Activated CD8-positive, alpha-beta T cell treated with anti-CD3 and anti-CD28 coated beads, Interleukin-2, amount 10 ng/mL, durations not matched to agents 7 days and 5 days (primary cell): ENCODE measurements at regions not wholly inside any gene's neighbourhood (a gene's known extent, or its start where the extent isn't known, plus 50 kb on each side); places are given as distances from the start of the nearest gene placed in this dataset.
"Not testable (repeated sequence)": the region's sequence is repeated elsewhere in the genome, so short reads cannot be mapped to it uniquely, and the experiment has no call there.

Source experiments
- ATAC-seq: fragments of 150-1000 bp; cut with Tn5 transposase; one replicate; pipeline ENCODE4 v1.10.0; 2021; ENCODE audit warnings: moderate library complexity
- CTCF ChIA-PET: fragments of 350-600 bp; sonication (Branson Sonifier 250); formaldehyde crosslinking; loops from one replicate; lab custom pipeline; 2021; ENCODE audit warnings: antibody characterized with exemption; lab: Charles Lee
- POLR2A ChIA-PET: fragments of 350-600 bp; sonication (Branson Sonifier 250); formaldehyde crosslinking; loops from one replicate; lab custom pipeline; 2021; ENCODE audit warnings: antibody characterized with exemption; lab: Charles Lee
- DNase-seq: peaks from one replicate; pipeline ENCODE4 v3.0.0-alpha.2; 2020
- H3K27ac Mint-ChIP-seq: one replicate; pipeline ENCODE4 v1.8.0; 2021; ENCODE audit warnings: mild to moderate bottlenecking, mixed read lengths
- H3K27me3 Mint-ChIP-seq: one replicate; pipeline ENCODE4 v1.8.0; 2021; ENCODE audit warnings: low read depth, mixed read lengths
- H3K36me3 Mint-ChIP-seq: one replicate; pipeline ENCODE4 v1.8.0; 2021; ENCODE audit warnings: low read depth, mixed read lengths
- H3K4me1 Mint-ChIP-seq: one replicate; pipeline ENCODE4 v1.8.0; 2021; ENCODE audit warnings: low read depth, mixed read lengths
- H3K4me3 Mint-ChIP-seq: one replicate; pipeline ENCODE4 v1.8.0; 2021; ENCODE audit warnings: mild to moderate bottlenecking, mixed read lengths
- H3K9me3 Mint-ChIP-seq: one replicate; pipeline ENCODE4 v1.8.0; 2022; ENCODE audit warnings: mixed read lengths; ENCODE audit not compliant: insufficient read depth

GRCh38 chr15:23853286-23853685 is 166.2 kb upstream of the NDN start:
- H3K27me3 Mint-ChIP-seq = no peaks in the 10 kb centered on the region
- DNase-seq = no peak
- H3K36me3 Mint-ChIP-seq = no peaks in the 10 kb centered on the region
- ATAC-seq = no peak
- no peak overlapping the region for H3K4me3 Mint-ChIP-seq
- H3K27ac Mint-ChIP-seq = no peak overlapping the region
- H3K9me3 Mint-ChIP-seq = no peaks in the 10 kb centered on the region
- no peaks in the 10 kb centered on the region for H3K4me1 Mint-ChIP-seq
- CTCF ChIA-PET = no interaction called here
- POLR2A ChIA-PET = no interaction called here

DNA sequence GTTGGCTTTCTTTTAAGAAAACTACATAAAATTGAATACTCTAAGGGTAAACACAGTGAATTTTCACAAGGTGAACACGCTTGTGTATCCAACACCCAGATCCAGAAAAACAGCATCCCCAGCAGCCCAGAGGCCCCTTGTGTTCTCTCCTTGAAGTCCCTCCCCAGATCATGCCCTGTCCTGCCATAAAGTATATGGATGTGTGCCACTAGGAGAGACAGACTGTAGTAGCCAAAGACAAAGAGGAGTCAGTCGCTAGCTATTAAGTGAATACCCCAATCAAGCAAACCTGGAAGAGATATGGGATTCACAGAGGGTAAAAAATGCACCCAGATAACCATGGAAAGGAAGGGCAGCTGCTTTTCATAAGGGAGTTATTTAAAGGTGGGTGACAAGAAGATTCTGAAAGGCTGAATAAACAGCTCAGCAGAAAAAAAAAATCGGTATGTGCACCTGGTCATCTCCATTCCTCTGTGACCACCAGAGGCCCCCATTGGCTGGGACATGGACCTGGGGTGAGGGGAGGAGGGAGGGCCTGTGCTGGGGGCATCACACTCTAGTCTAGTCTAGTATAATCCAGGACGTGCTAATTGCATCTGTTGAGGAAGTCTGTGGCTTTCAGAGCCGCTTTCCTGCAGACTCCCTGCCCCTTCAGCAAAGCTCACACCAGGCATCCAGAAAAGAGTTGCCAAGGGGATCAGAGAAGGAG is 167.3 kb upstream of the NDN start:
- no peak for DNase-seq
- ChIA-PET POLR2A (no interaction called here), CTCF (no interaction called here)
- Mint-ChIP-seq H3K4me1 (no peaks in the 10 kb centered on the region), H3K36me3 (no peaks in the 10 kb centered on the region), H3K27ac (no peak overlapping the region), H3K4me3 (no peak overlapping the region), H3K9me3 (no peaks in the 10 kb centered on the region), H3K27me3 (no peaks in the 10 kb centered on the region)
- no peak for ATAC-seq

GRCh38 chr15:23854912-23855659 is 168.0 kb upstream of the NDN start:
- CTCF ChIA-PET = no interaction called here
- POLR2A ChIA-PET = no interaction called here
- no peak for ATAC-seq
- H3K9me3 Mint-ChIP-seq = no peaks in the 10 kb centered on the region
- no peak overlapping the region for H3K4me3 Mint-ChIP-seq
- no peaks in the 10 kb centered on the region for H3K4me1 Mint-ChIP-seq
- no peak overlapping the region for H3K27ac Mint-ChIP-seq
- H3K27me3 Mint-ChIP-seq = no peaks in the 10 kb centered on the region
- H3K36me3 Mint-ChIP-seq = no peaks in the 10 kb centered on the region
- DNase-seq = no peak

DNA sequence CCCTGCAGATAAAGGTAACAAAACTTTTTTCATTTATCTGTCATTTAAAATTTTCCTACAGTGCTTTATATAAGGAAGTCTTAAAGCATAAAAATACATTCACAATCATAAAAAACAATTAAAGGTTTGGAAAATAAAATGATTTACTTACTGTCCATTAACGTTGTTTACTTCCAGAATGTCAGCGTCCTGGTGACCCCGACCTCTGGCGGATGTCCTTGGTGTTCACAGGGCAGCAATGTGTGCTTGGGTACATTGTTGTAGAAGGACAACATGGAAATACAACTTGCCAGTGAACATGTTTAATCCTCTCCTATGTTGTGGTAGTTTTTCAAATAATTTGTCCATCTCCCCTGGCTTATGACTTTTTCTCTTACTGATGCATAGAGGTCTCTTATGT is 168.8 kb upstream of the NDN start:
- H3K27me3 Mint-ChIP-seq = no peaks in the 10 kb centered on the region
- CTCF ChIA-PET = no interaction called here
- no peaks in the 10 kb centered on the region for H3K4me1 Mint-ChIP-seq
- H3K9me3 Mint-ChIP-seq = no peaks in the 10 kb centered on the region
- DNase-seq = no peak
- H3K4me3 Mint-ChIP-seq = no peak overlapping the region
- H3K27ac Mint-ChIP-seq = no peak overlapping the region
- H3K36me3 Mint-ChIP-seq = no peaks in the 10 kb centered on the region
- POLR2A ChIA-PET = no interaction called here
- no peak for ATAC-seq

DNA sequence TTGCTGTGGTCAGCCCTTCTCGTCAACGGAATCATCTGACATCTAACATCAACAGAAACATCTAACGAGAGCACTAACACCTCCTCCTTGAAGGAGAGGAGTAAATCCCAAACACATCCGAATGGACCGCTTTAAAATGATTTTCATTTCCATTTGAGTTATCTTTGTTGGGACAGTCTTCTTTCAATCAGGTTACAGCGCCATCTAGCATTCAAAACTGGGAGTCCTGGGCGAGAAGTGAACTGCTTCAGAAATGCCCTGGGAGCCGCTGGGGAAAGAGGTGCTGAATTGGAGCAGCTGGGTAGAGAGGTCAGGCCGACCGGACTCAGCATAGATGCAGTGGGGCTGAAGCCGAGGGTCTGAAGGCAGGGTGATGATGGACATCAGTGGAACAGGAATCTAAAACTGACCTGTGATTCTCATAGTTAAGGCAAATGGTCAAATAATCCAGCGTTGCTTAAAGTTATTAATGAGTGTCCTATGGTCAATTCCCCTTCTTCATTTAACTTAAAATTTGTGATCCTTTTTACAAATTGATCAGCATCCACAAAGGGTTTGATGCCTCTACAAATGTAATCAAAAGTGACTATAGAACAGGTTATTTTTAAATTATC is 170.0 kb upstream of the NDN start:
- POLR2A ChIA-PET = no interaction called here
- no peaks in the 10 kb centered on the region for H3K9me3 Mint-ChIP-seq
- no peak overlapping the region for H3K27ac Mint-ChIP-seq
- no peaks in the 10 kb centered on the region for H3K36me3 Mint-ChIP-seq
- DNase-seq = no peak
- no peak overlapping the region for H3K4me3 Mint-ChIP-seq
- no peaks in the 10 kb centered on the region for H3K27me3 Mint-ChIP-seq
- CTCF ChIA-PET = no interaction called here
- no peaks in the 10 kb centered on the region for H3K4me1 Mint-ChIP-seq
- no peak for ATAC-seq

DNA sequence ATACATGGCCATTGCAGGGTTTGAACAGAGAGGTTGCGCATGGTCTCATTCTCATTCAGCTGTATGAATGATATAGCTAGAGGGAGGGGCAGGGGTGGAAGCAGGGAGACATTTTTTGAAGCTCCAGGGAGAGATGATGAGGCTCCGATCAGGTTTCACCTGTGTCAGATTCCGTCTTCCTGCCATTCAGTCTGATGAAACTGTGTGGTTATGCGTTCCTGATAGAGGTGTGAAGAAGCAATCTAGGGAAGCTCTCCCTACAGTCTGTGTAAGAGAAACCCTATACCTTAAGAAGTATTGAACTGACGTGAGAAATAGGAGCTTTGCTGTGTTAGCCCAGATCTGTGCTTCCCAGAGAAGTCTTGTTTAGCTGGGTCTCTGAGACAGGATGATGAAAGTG is 171.9 kb upstream of the NDN start:
- Mint-ChIP-seq H3K36me3 (no peaks in the 10 kb centered on the region), H3K4me3 (no peak overlapping the region), H3K27ac (no peak overlapping the region), H3K4me1 (no peaks in the 10 kb centered on the region), H3K27me3 (no peaks in the 10 kb centered on the region), H3K9me3 (no peaks in the 10 kb centered on the region)
- ATAC-seq (no peak), DNase-seq (no peak)
- ChIA-PET CTCF (no interaction called here), POLR2A (no interaction called here)

- H3K27ac Mint-ChIP-seq = no peak overlapping the region
- no peaks in the 10 kb centered on the region for H3K36me3 Mint-ChIP-seq
- DNase-seq (no peak), ATAC-seq (no peak)
- H3K9me3 Mint-ChIP-seq = no peaks in the 10 kb centered on the region
- H3K27me3 Mint-ChIP-seq = no peaks in the 10 kb centered on the region
- H3K4me3 Mint-ChIP-seq = no peak overlapping the region
- CTCF ChIA-PET = no interaction called here
- H3K4me1 Mint-ChIP-seq = no peaks in the 10 kb centered on the region
- POLR2A ChIA-PET = no interaction called here
Observed at GRCh38 chr15:23860290-23861245, 173.5 kb upstream of the NDN start.

DNA sequence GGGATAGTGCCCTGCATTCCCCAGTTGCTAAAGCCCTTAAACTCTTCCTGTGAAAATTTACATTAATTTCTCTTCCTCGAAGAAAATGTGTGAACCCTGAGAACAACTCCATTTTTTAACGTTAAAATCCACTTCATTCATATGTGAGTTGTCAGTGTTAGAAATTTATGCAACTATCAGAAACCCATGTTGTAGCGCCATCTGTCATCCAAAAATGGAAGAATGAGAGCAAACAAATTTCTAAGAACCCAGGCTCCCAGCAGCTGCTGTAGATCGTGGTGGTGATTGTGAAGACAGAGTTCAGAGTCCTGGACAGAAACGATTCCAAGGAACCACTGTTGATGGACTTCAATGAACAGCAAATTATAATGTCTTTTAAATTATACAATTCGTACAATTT is 179.7 kb upstream of the NDN start:
- ChIA-PET CTCF (no interaction called here), POLR2A (no interaction called here)
- no peaks in the 10 kb centered on the region for H3K36me3 Mint-ChIP-seq
- H3K4me3 Mint-ChIP-seq = no peak overlapping the region
- DNase-seq = no peak
- H3K27me3 Mint-ChIP-seq = no peaks in the 10 kb centered on the region
- no peaks in the 10 kb centered on the region for H3K4me1 Mint-ChIP-seq
- no peak overlapping the region for H3K27ac Mint-ChIP-seq
- no peak for ATAC-seq
- H3K9me3 Mint-ChIP-seq = peaks cover 10% of the 10 kb centered on the region

DNA sequence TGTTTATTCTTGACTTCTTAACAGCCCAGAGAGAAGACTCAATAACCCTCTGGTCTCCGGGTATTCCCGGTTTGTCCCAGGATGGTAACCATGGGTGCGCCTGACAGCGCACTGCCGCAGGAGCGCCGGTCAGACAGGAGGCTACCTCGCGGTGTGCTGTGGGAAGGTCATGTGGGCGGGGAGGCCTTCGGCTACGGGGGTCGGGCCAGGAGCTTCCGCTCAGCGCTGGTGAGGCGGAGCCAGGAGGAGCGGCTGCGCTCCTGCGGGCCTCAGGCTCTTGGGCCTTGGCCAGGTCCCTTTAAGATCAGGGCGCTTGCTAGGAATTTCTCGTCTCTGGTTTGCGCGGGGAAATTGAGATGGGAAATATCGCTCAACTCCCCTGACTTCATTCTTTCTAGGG is 182.3 kb upstream of the NDN start:
- ChIA-PET POLR2A (no interaction called here), CTCF (no interaction called here)
- no peak for ATAC-seq
- Mint-ChIP-seq H3K4me1 (no peaks in the 10 kb centered on the region), H3K36me3 (no peaks in the 10 kb centered on the region), H3K9me3 (peaks cover 10% of the 10 kb centered on the region), H3K27ac (no peak overlapping the region), H3K27me3 (no peaks in the 10 kb centered on the region), H3K4me3 (no peak overlapping the region)
- no peak for DNase-seq

GRCh38 chr15:23873613-23874012 is 186.5 kb upstream of the NDN start:
- ATAC-seq, POLR2A ChIA-PET, H3K27me3 Mint-ChIP-seq, H3K27ac Mint-ChIP-seq, H3K4me3 Mint-ChIP-seq, H3K4me1 Mint-ChIP-seq, H3K36me3 Mint-ChIP-seq, DNase-seq, CTCF ChIA-PET: not testable (repeated sequence)
- H3K9me3 Mint-ChIP-seq = peaks cover 15% of the 10 kb centered on the region

- no peaks in the 10 kb centered on the region for H3K36me3 Mint-ChIP-seq
- DNase-seq (peak; percentile 38), ATAC-seq (peak; percentile 51)
- H3K9me3 Mint-ChIP-seq = peaks cover 5% of the 10 kb centered on the region
- H3K27me3 Mint-ChIP-seq = no peaks in the 10 kb centered on the region
- no peak overlapping the region for H3K27ac Mint-ChIP-seq
- ChIA-PET POLR2A (no interaction called here), CTCF (no interaction called here)
- H3K4me3 Mint-ChIP-seq = no peak overlapping the region
- H3K4me1 Mint-ChIP-seq = no peaks in the 10 kb centered on the region
Observed at GRCh38 chr15:23877502-23878412, 190.7 kb upstream of the NDN start.
